GM23338 (cell line): ENCODE measurements at regions not wholly inside any gene's neighbourhood (a gene's known extent, or its start where the extent isn't known, plus 50 kb on each side); places are given as distances from the start of the nearest gene placed in this dataset.

Experiments used
- ATAC-seq: fragments of 200-7000 bp; cut with Tn5 transposase; 3 replicates; pipeline ENCODE4 v1.9.1; 2020
- DNase-seq: peaks from one replicate; pipeline ENCODE4 v3.0.0-alpha.2; 2015; ENCODE audit warnings: low spot score
- H2AFZ ChIP-seq: fragments of 200-600 bp; sonication (generic); 2 replicates; pipeline ENCODE4 v1.8.0; 2016; ENCODE audit warnings: antibody characterized with exemption, mild to moderate bottlenecking, moderate library complexity
- H3F3A ChIP-seq: fragments of 200-600 bp; sonication (generic); replicated peaks from 2 replicates; pipeline ENCODE4 v1.8.0; 2017; ENCODE audit warnings: antibody characterized with exemption, mixed run types, low read depth
- H3K27ac ChIP-seq: fragments of 200-600 bp; sonication (generic); 2 replicates; pipeline ENCODE4 v1.6.1; 2016; ENCODE audit warnings: low read depth
- H3K27me3 ChIP-seq: fragments of 200-600 bp; sonication (generic); 2 replicates; pipeline ENCODE4 v1.8.0; 2016; ENCODE audit warnings: mild to moderate bottlenecking, mixed run types, moderate library complexity; ENCODE audit not compliant: insufficient read depth
- H3K36me3 ChIP-seq: fragments of 200-600 bp; sonication (generic); 2 replicates; pipeline ENCODE4 v1.8.0; 2016; ENCODE audit warnings: mild to moderate bottlenecking; ENCODE audit not compliant: insufficient read depth
- H3K4me1 ChIP-seq: fragments of 200-600 bp; sonication (generic); 2 replicates; pipeline ENCODE4 v1.8.0; 2016; ENCODE audit warnings: mild to moderate bottlenecking, moderate library complexity; ENCODE audit not compliant: insufficient read depth
- H3K4me2 ChIP-seq: fragments of 200-600 bp; sonication (generic); 2 replicates; pipeline ENCODE4 v1.7.1; 2017; ENCODE audit warnings: mixed run types
- H3K4me3 ChIP-seq: fragments of 200-600 bp; sonication (generic); 2 replicates; pipeline ENCODE4 v1.6.1; 2016; ENCODE audit warnings: mixed run types
- H3K79me2 ChIP-seq: fragments of 200-600 bp; sonication (generic); replicated peaks from 2 replicates; pipeline ENCODE4 v1.8.0; 2017; ENCODE audit warnings: mild to moderate bottlenecking; ENCODE audit not compliant: insufficient read depth
- H3K9me2 ChIP-seq: fragments of 200-600 bp; sonication (generic); 2 replicates; pipeline ENCODE4 v1.8.0; 2017; ENCODE audit not compliant: insufficient read depth
- H4K20me1 ChIP-seq: fragments of 200-600 bp; sonication (generic); replicated peaks from 2 replicates; pipeline ENCODE4 v1.8.0; 2017; ENCODE audit warnings: mild to moderate bottlenecking; ENCODE audit not compliant: insufficient read depth
- H3K27ac Mint-ChIP-seq: 2 replicates; pipeline ENCODE4 v1.8.0; 2020; ENCODE audit warnings: inconsistent platforms, mild to moderate bottlenecking, moderate library complexity, mixed read lengths
- H3K27me3 Mint-ChIP-seq: 3 replicates; pipeline ENCODE4 v1.8.0; 2022; ENCODE audit warnings: low read depth, mild to moderate bottlenecking, moderate library complexity, mixed read lengths, inconsistent platforms; ENCODE audit not compliant: insufficient read depth, poor library complexity
- H3K36me3 Mint-ChIP-seq: 3 replicates; pipeline ENCODE4 v1.8.0; 2021; ENCODE audit warnings: low read depth, mild to moderate bottlenecking, inconsistent platforms, moderate library complexity, mixed read lengths
- H3K4me1 Mint-ChIP-seq: 3 replicates; pipeline ENCODE4 v1.8.0; 2020; ENCODE audit warnings: mild to moderate bottlenecking, inconsistent platforms, mixed read lengths
- H3K4me3 Mint-ChIP-seq: 3 replicates; pipeline ENCODE4 v1.8.0; 2021; ENCODE audit warnings: moderate library complexity, mild to moderate bottlenecking, inconsistent platforms, mixed read lengths
- H3K9me3 Mint-ChIP-seq: 3 replicates; pipeline ENCODE4 v1.8.0; 2020; ENCODE audit warnings: moderate library complexity, mild to moderate bottlenecking, inconsistent platforms, mixed read lengths
- CREB1 ChIP-seq: fragments of 250-450 bp; sonication (Bioruptor Pico); IDR thresholded peaks from 2 replicates; pipeline ENCODE4 v1.5.0; 2020; ENCODE audit warnings: low read depth, mild to moderate bottlenecking, moderate library complexity
- ETS1 ChIP-seq: IDR thresholded peaks from 2 replicates; pipeline ENCODE4 v1.6.1; 2016; ENCODE audit warnings: antibody characterized with exemption
- EZH2 ChIP-seq: fragments of 200-600 bp; sonication (generic); IDR thresholded peaks from one replicate; pipeline ENCODE4 v1.8.0; 2017; ENCODE audit warnings: antibody characterized with exemption, mild to moderate bottlenecking, low read depth; ENCODE audit not compliant: unreplicated experiment
- EZH2phosphoT487 ChIP-seq: fragments of 200-600 bp; sonication (generic); IDR thresholded peaks from one replicate; pipeline ENCODE4 v1.8.1; 2018; ENCODE audit warnings: antibody characterized with exemption; ENCODE audit not compliant: unreplicated experiment
- NANOG ChIP-seq: IDR thresholded peaks from 2 replicates; pipeline ENCODE4 v1.6.1; 2016; ENCODE audit warnings: antibody characterized with exemption, borderline replicate concordance
- POLR2AphosphoS5 ChIP-seq: IDR thresholded peaks from 2 replicates; pipeline ENCODE4 v1.6.1; 2016; ENCODE audit warnings: antibody characterized with exemption, low read depth
- REST ChIP-seq: IDR thresholded peaks from one replicate; pipeline ENCODE4 v1.6.1; 2018; ENCODE audit warnings: antibody characterized with exemption; ENCODE audit not compliant: unreplicated experiment
- STAT1 ChIP-seq: IDR thresholded peaks from one replicate; pipeline ENCODE4 v1.6.1; 2016; ENCODE audit warnings: antibody characterized with exemption; ENCODE audit not compliant: unreplicated experiment
- ZNF114 ChIP-seq: fragments of 250-450 bp; sonication (Bioruptor Pico); IDR thresholded peaks from 2 replicates; pipeline ENCODE4 v1.5.0; 2020; ENCODE audit warnings: mild to moderate bottlenecking, moderate library complexity
- ZNF331 ChIP-seq: fragments of 250-450 bp; sonication (Bioruptor Pico); IDR thresholded peaks from 2 replicates; pipeline ENCODE4 v1.5.0; 2020; ENCODE audit warnings: low read depth, mild to moderate bottlenecking, moderate library complexity
- ZNF462 ChIP-seq: fragments of 250-450 bp; sonication (Bioruptor Pico); IDR thresholded peaks from 2 replicates; pipeline ENCODE4 v1.5.0; 2020; ENCODE audit warnings: mild to moderate bottlenecking, moderate library complexity

GRCh38 chr10:52447931-52448353, 133.9 kb downstream of the DKK1 start (continued):
- TF ChIP-seq REST (no peak), ZNF331 (no peak), NANOG (no peak)

- Histone ChIP-seq H3K4me1 (peaks cover 23% of the 10 kb centered on the region), H3K79me2 (no peaks in the 10 kb centered on the region), H4K20me1 (no peaks in the 10 kb centered on the region), H3K27ac (no peak overlapping the region), H3K27me3 (no peaks in the 10 kb centered on the region), H3F3A (no peaks in the 10 kb centered on the region), H3K36me3 (no peaks in the 10 kb centered on the region), H2AFZ (no peak overlapping the region), H3K4me3 (no peak overlapping the region), H3K9me2 (no peaks in the 10 kb centered on the region), H3K4me2 (no peak overlapping the region)
- Mint-ChIP-seq H3K4me1 (peaks cover 23% of the 10 kb centered on the region), H3K9me3 (no peaks in the 10 kb centered on the region), H3K27ac (no peak overlapping the region), H3K27me3 (no peaks in the 10 kb centered on the region), H3K4me3 (no peak overlapping the region), H3K36me3 (no peaks in the 10 kb centered on the region)
- DNase-seq (no peak), ATAC-seq (no peak)
- TF ChIP-seq CREB1 (CRISPR knock-in tag): no peak
- no peak for TF ChIP-seq ZNF462 (CRISPR knock-in tag)
- TF ChIP-seq EZH2: no peak
- no peak for TF ChIP-seq ETS1
- TF ChIP-seq POLR2AphosphoS5: no peak
- TF ChIP-seq NANOG: no peak
- no peak for TF ChIP-seq STAT1
- TF ChIP-seq EZH2phosphoT487: no peak
- no peak for TF ChIP-seq ZNF331
- no peak for TF ChIP-seq ZNF114 (CRISPR knock-in tag)
Measured at GRCh38 chr10:52450762-52451291, 136.7 kb downstream of the DKK1 start.
